ENCODE measurements at regions not wholly inside any gene's neighbourhood (a gene's known extent, or its start where the extent isn't known, plus 50 kb on each side); places are given as distances from the start of the nearest gene placed in this dataset.

- DNase-seq (ENCODE audit: low spot score): no peak
- peaks cover 4% of the 10 kb centered on the region for H3K27me3 Mint-ChIP-seq (ENCODE audit: low read depth)
- no peaks in the 10 kb centered on the region for H3K9me3 Mint-ChIP-seq
Measured at GRCh38 chr3:39000008-39000450, 51.7 kb downstream of the SCN11A start.

GRCh38 chr3:38998086-38998485 is 53.7 kb downstream of the SCN11A start:
- DNase-seq (ENCODE audit: low spot score): no peak
- Mint-ChIP-seq H3K4me1 (ENCODE audit: low read depth) (no peaks in the 10 kb centered on the region), H3K27ac (no peak overlapping the region), H3K36me3 (ENCODE audit: low read depth) (no peaks in the 10 kb centered on the region), H3K27me3 (ENCODE audit: low read depth) (peaks cover 3% of the 10 kb centered on the region), H3K4me3 (ENCODE audit: low read depth) (no peak overlapping the region), H3K9me3 (no peaks in the 10 kb centered on the region)
- intact Hi-C loops (cut with micrococcal nuclease): no loop called here

More at GRCh38 chr3:39000008-39000450, 51.7 kb downstream of the SCN11A start:
- no peaks in the 10 kb centered on the region for H3K4me1 Mint-ChIP-seq (ENCODE audit: low read depth)
- no peak overlapping the region for H3K4me3 Mint-ChIP-seq (ENCODE audit: low read depth)
- intact Hi-C loops (cut with micrococcal nuclease): loop anchor here (2.0 kb wide), 1 partner anchor 479 kb away; no protein-coding TSS in a partner anchor
- no peak overlapping the region for H3K27ac Mint-ChIP-seq
- no peaks in the 10 kb centered on the region for H3K36me3 Mint-ChIP-seq (ENCODE audit: low read depth)

GRCh38 chr3:38996193-38996592 is 55.6 kb downstream of the SCN11A start:
- H3K27me3 Mint-ChIP-seq (ENCODE audit: low read depth): peaks cover 3% of the 10 kb centered on the region
- no peaks in the 10 kb centered on the region for H3K4me1 Mint-ChIP-seq (ENCODE audit: low read depth)
- no peak for DNase-seq (ENCODE audit: low spot score)
- no peaks in the 10 kb centered on the region for H3K36me3 Mint-ChIP-seq (ENCODE audit: low read depth)
- intact Hi-C loops (cut with micrococcal nuclease): no loop called here
- no peak overlapping the region for H3K27ac Mint-ChIP-seq
- H3K4me3 Mint-ChIP-seq (ENCODE audit: low read depth): no peak overlapping the region
- H3K9me3 Mint-ChIP-seq: no peaks in the 10 kb centered on the region

GRCh38 chr3:38994251-38994650 is 57.5 kb downstream of the SCN11A start:
- no peaks in the 10 kb centered on the region for H3K36me3 Mint-ChIP-seq (ENCODE audit: low read depth)
- H3K27ac Mint-ChIP-seq: no peak overlapping the region
- no peak for DNase-seq (ENCODE audit: low spot score)
- no peaks in the 10 kb centered on the region for H3K9me3 Mint-ChIP-seq
- no peaks in the 10 kb centered on the region for H3K4me1 Mint-ChIP-seq (ENCODE audit: low read depth)
- intact Hi-C loops (cut with micrococcal nuclease): no loop called here
- H3K27me3 Mint-ChIP-seq (ENCODE audit: low read depth): peaks cover 5% of the 10 kb centered on the region
- no peak overlapping the region for H3K4me3 Mint-ChIP-seq (ENCODE audit: low read depth)

- Mint-ChIP-seq H3K9me3 (no peaks in the 10 kb centered on the region), H3K4me3 (ENCODE audit: low read depth) (no peak overlapping the region), H3K4me1 (ENCODE audit: low read depth) (no peaks in the 10 kb centered on the region), H3K36me3 (ENCODE audit: low read depth) (no peaks in the 10 kb centered on the region), H3K27me3 (ENCODE audit: low read depth) (peaks cover 7% of the 10 kb centered on the region), H3K27ac (no peak overlapping the region)
- intact Hi-C loops (cut with micrococcal nuclease): no loop called here
- DNase-seq (ENCODE audit: low spot score): no peak
Measured at GRCh38 chr3:38992117-38992760, 59.5 kb downstream of the SCN11A start.

- intact Hi-C loops (cut with micrococcal nuclease): no loop called here
- peaks cover 7% of the 10 kb centered on the region for H3K27me3 Mint-ChIP-seq (ENCODE audit: low read depth)
Measured at GRCh38 chr3:38990621-38991020, 61.1 kb downstream of the SCN11A start.

GRCh38 chr3:38989917-38990510 is 61.7 kb downstream of the SCN11A start:
- Mint-ChIP-seq H3K4me1 (ENCODE audit: low read depth) (no peaks in the 10 kb centered on the region), H3K9me3 (no peaks in the 10 kb centered on the region), H3K27ac (no peak overlapping the region), H3K36me3 (ENCODE audit: low read depth) (no peaks in the 10 kb centered on the region), H3K4me3 (ENCODE audit: low read depth) (no peak overlapping the region), H3K27me3 (ENCODE audit: low read depth) (peaks cover 7% of the 10 kb centered on the region)
- DNase-seq (ENCODE audit: low spot score): no peak
- intact Hi-C loops (cut with micrococcal nuclease): no loop called here

More at GRCh38 chr3:38990621-38991020, 61.1 kb downstream of the SCN11A start:
- H3K36me3 Mint-ChIP-seq (ENCODE audit: low read depth): no peaks in the 10 kb centered on the region
- DNase-seq (ENCODE audit: low spot score): no peak
- H3K4me1 Mint-ChIP-seq (ENCODE audit: low read depth): no peaks in the 10 kb centered on the region
- H3K27ac Mint-ChIP-seq: no peak overlapping the region
- H3K9me3 Mint-ChIP-seq: no peaks in the 10 kb centered on the region
- H3K4me3 Mint-ChIP-seq (ENCODE audit: low read depth): no peak overlapping the region

GRCh38 chr3:38988955-38989354 is 62.8 kb downstream of the SCN11A start:
- no peak for DNase-seq (ENCODE audit: low spot score)
- H3K27me3 Mint-ChIP-seq (ENCODE audit: low read depth): peaks cover 7% of the 10 kb centered on the region
- H3K27ac Mint-ChIP-seq: no peak overlapping the region
- no peaks in the 10 kb centered on the region for H3K9me3 Mint-ChIP-seq
- H3K4me3 Mint-ChIP-seq (ENCODE audit: low read depth): no peak overlapping the region
- H3K4me1 Mint-ChIP-seq (ENCODE audit: low read depth): no peaks in the 10 kb centered on the region
- no peaks in the 10 kb centered on the region for H3K36me3 Mint-ChIP-seq (ENCODE audit: low read depth)
- intact Hi-C loops (cut with micrococcal nuclease): no loop called here

- Mint-ChIP-seq H3K4me3 (ENCODE audit: low read depth) (no peak overlapping the region), H3K27ac (no peak overlapping the region), H3K4me1 (ENCODE audit: low read depth) (no peaks in the 10 kb centered on the region), H3K36me3 (ENCODE audit: low read depth) (no peaks in the 10 kb centered on the region), H3K27me3 (ENCODE audit: low read depth) (peaks cover 7% of the 10 kb centered on the region), H3K9me3 (no peaks in the 10 kb centered on the region)
- DNase-seq (ENCODE audit: low spot score): no peak
- intact Hi-C loops (cut with micrococcal nuclease): no loop called here
Measured at GRCh38 chr3:38987456-38987855, 64.3 kb downstream of the SCN11A start.

GRCh38 chr3:38986901-38987300 is 64.8 kb downstream of the SCN11A start:
- DNase-seq (ENCODE audit: low spot score): no peak
- Mint-ChIP-seq H3K4me1 (ENCODE audit: low read depth) (no peaks in the 10 kb centered on the region), H3K9me3 (no peaks in the 10 kb centered on the region), H3K27me3 (ENCODE audit: low read depth) (peaks cover 4% of the 10 kb centered on the region), H3K27ac (no peak overlapping the region), H3K36me3 (ENCODE audit: low read depth) (no peaks in the 10 kb centered on the region), H3K4me3 (ENCODE audit: low read depth) (no peak overlapping the region)
- intact Hi-C loops (cut with micrococcal nuclease): no loop called here

GRCh38 chr3:38985981-38986380 is 65.8 kb downstream of the SCN11A start:
- Mint-ChIP-seq H3K9me3 (no peaks in the 10 kb centered on the region), H3K4me3 (ENCODE audit: low read depth) (no peak overlapping the region), H3K4me1 (ENCODE audit: low read depth) (no peaks in the 10 kb centered on the region), H3K27ac (no peak overlapping the region), H3K27me3 (ENCODE audit: low read depth) (peaks cover 4% of the 10 kb centered on the region), H3K36me3 (ENCODE audit: low read depth) (no peaks in the 10 kb centered on the region)
- DNase-seq (ENCODE audit: low spot score): no peak
- intact Hi-C loops (cut with micrococcal nuclease): no loop called here

- Mint-ChIP-seq H3K27me3 (ENCODE audit: low read depth) (peaks cover 3% of the 10 kb centered on the region), H3K9me3 (no peaks in the 10 kb centered on the region), H3K4me1 (ENCODE audit: low read depth) (no peaks in the 10 kb centered on the region), H3K4me3 (ENCODE audit: low read depth) (no peak overlapping the region), H3K36me3 (ENCODE audit: low read depth) (no peaks in the 10 kb centered on the region), H3K27ac (no peak overlapping the region)
- DNase-seq (ENCODE audit: low spot score): no peak
- intact Hi-C loops (cut with micrococcal nuclease): no loop called here
Measured at GRCh38 chr3:38985581-38985980, 66.2 kb downstream of the SCN11A start.

GRCh38 chr3:38984731-38985130 is 67.0 kb downstream of the SCN11A start:
- no peaks in the 10 kb centered on the region for H3K36me3 Mint-ChIP-seq (ENCODE audit: low read depth)
- H3K4me1 Mint-ChIP-seq (ENCODE audit: low read depth): no peaks in the 10 kb centered on the region
- peaks cover 5% of the 10 kb centered on the region for H3K27me3 Mint-ChIP-seq (ENCODE audit: low read depth)
- intact Hi-C loops (cut with micrococcal nuclease): no loop called here
- H3K9me3 Mint-ChIP-seq: no peaks in the 10 kb centered on the region
- H3K27ac Mint-ChIP-seq: no peak overlapping the region
- H3K4me3 Mint-ChIP-seq (ENCODE audit: low read depth): no peak overlapping the region
- no peak for DNase-seq (ENCODE audit: low spot score)
